ENCODE measurements at regions not wholly inside any gene's neighbourhood (a gene's known extent, or its start where the extent isn't known, plus 50 kb on each side); places are given as distances from the start of the nearest gene placed in this dataset.

DNA sequence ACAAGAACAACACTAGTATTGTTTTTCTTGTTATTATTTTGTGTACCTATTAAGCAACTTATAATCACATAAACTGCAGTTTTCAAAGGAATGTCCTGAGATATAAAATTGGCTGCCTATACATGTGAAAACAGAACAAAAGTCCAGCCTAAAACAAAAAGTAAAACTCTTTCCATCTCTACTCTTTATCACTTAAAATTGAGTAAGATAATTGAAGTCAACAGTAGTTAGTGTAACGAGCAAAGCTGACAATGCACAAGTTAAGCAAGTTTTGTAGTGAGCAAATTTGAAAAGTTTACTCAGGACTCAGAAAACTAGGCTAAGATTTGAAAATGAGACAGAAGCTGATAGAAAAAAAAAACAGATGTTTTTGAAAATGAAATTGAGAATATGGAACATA lies 941.4 kb upstream of the MAN1A1 start:
- H4K91ac ChIP-seq (ENCODE audit: insufficient read depth, low read depth, low read length) = no peak overlapping the region
- no peak for TF ChIP-seq NFE2L2 (IDR thresholded peaks at IDR 0.05; ENCODE audit: low read depth, low read length)
- TF ChIP-seq BHLHE40 (IDR thresholded peaks at IDR 0.05; ENCODE audit: low read depth, low read length) = no peak
- no CpG with 5 or more reads among the region's 1 CpG for WGBS, 2 experiments (ENCODE audit: extremely low coverage in 2 of 2, insufficient read length in 1 of 2)
- H3K4me1 ChIP-seq (ENCODE audit: control insufficient read depth, insufficient read depth, low read length) = no peaks in the 10 kb centered on the region
- no peak overlapping the region for H3K4me3 ChIP-seq (ENCODE audit: insufficient read depth, low read depth, low read length)
- no peak overlapping the region for H2BK15ac ChIP-seq (ENCODE audit: low read depth, low read length)
- H3K14ac ChIP-seq (replicated peaks; ENCODE audit: low read depth, low read length) = no peak overlapping the region
- H3K79me1 ChIP-seq (ENCODE audit: low read depth in 1 of 2, low read length in 2 of 2) = no peaks in the 10 kb centered on the region
- no peaks in the 10 kb centered on the region for H3K27me3 ChIP-seq (ENCODE audit: control insufficient read depth, insufficient read depth, low read length)
- dilution Hi-C loops (cut with HindIII; ENCODE audit: low sequenced_read_pairs, unreplicated experiment) (no loop called here), intact Hi-C loops (cut with micrococcal nuclease) (no loop called here), in situ Hi-C loops (cut with MboI; ENCODE audit: low sequenced_read_pairs) (no loop called here)
- no peak overlapping the region for H3K18ac ChIP-seq (ENCODE audit: low read depth, low read length)
- no peak overlapping the region for H2AFZ ChIP-seq (replicated peaks; ENCODE audit: low read length, poor library complexity)
- no peak overlapping the region for H2AK9ac ChIP-seq (replicated peaks; ENCODE audit: low read depth, low read length, poor library complexity)
- no peak overlapping the region for H2BK5ac ChIP-seq (ENCODE audit: low read depth, low read length, poor library complexity, severe bottlenecking)
- no peak overlapping the region for H2BK20ac ChIP-seq (ENCODE audit: low read depth, low read length)
- no peak overlapping the region for H3K4me2 ChIP-seq (ENCODE audit: low read depth, low read length)
- H3K56ac ChIP-seq (ENCODE audit: extremely low read depth, insufficient read depth, low read length) = no peak overlapping the region
- H2AK5ac ChIP-seq (ENCODE audit: low read depth, low read length) = no peak overlapping the region
- no peak overlapping the region for H2BK120ac ChIP-seq (ENCODE audit: low read depth, low read length)
- no peaks in the 10 kb centered on the region for H3K9me1 ChIP-seq (ENCODE audit: insufficient read depth, low read length)
- no peaks in the 10 kb centered on the region for H3K36me3 ChIP-seq (ENCODE audit: control insufficient read depth, insufficient read depth, low read length)
- POLR2A ChIA-PET (ENCODE audit: unreplicated experiment) = no interaction called here
- no peak overlapping the region for H3K23ac ChIP-seq (ENCODE audit: low read depth, low read length)
- DNase-seq (no peak), ATAC-seq (ENCODE audit: low read depth) (no peak)
- no peak overlapping the region for H4K8ac ChIP-seq (ENCODE audit: low read depth in 2 of 2, low read length in 2 of 2)
- H4K20me1 ChIP-seq (ENCODE audit: insufficient read depth, low read length) = no peaks in the 10 kb centered on the region
- no peak overlapping the region for H4K5ac ChIP-seq (ENCODE audit: low read depth, low read length)
- BruUV-seq (replicated peaks) = no TSS peak
- no peak overlapping the region for H3K4ac ChIP-seq (ENCODE audit: low read depth, low read length)
- no peak overlapping the region for H3K27ac ChIP-seq (ENCODE audit: insufficient read depth, low read length)
- CTCF ChIA-PET = no interaction called here
- H3K9me3 ChIP-seq (ENCODE audit: control insufficient read depth, insufficient read depth, low read length) = no peaks in the 10 kb centered on the region
- H3K9ac ChIP-seq (ENCODE audit: low read depth, low read length) = no peak overlapping the region

Data from IMR-90 (cell line).